ENCODE measurements at regions not wholly inside any gene's neighbourhood (a gene's known extent, or its start where the extent isn't known, plus 50 kb on each side); places are given as distances from the start of the nearest gene placed in this dataset.

- H3K4me3 ChIP-seq (ENCODE audit: low read length in 2 of 2) = no peak overlapping the region
- no peaks in the 10 kb centered on the region for H3K36me3 ChIP-seq (ENCODE audit: control insufficient read depth in 2 of 2, insufficient read depth in 2 of 2, low read length in 2 of 2)
- peaks cover 0 to 3% of the 10 kb centered on the region in 2 donors for H3K9me3 ChIP-seq (ENCODE audit: control insufficient read depth in 2 of 2, low read length in 2 of 2)
- no peaks in the 10 kb centered on the region for H3K27me3 ChIP-seq (ENCODE audit: control insufficient read depth in 1 of 2, insufficient read depth in 2 of 2, low read length in 2 of 2)
- no peaks in the 10 kb centered on the region for H3K4me1 ChIP-seq (ENCODE audit: control insufficient read depth, insufficient read depth, low read length)
- no peak overlapping the region for H3K27ac ChIP-seq (ENCODE audit: low read length)
- no peak overlapping the region for H3K9ac ChIP-seq (ENCODE audit: low read length in 2 of 2)
Observed at GRCh38 chr15:95363646-95364045, 966.9 kb upstream of the NR2F2 start.

- H3K9ac ChIP-seq (ENCODE audit: low read length in 2 of 2) = no peak overlapping the region
- H3K4me3 ChIP-seq (ENCODE audit: low read length in 2 of 2) = no peak overlapping the region
- H3K27me3 ChIP-seq (ENCODE audit: control insufficient read depth in 1 of 2, insufficient read depth in 2 of 2, low read length in 2 of 2) = no peaks in the 10 kb centered on the region
- H3K27ac ChIP-seq (ENCODE audit: low read length) = no peak overlapping the region
- no peaks in the 10 kb centered on the region for H3K36me3 ChIP-seq (ENCODE audit: control insufficient read depth in 2 of 2, insufficient read depth in 2 of 2, low read length in 2 of 2)
- H3K9me3 ChIP-seq (ENCODE audit: control insufficient read depth in 2 of 2, low read length in 2 of 2) = peaks cover 0 to 3% of the 10 kb centered on the region in 2 donors
- no peaks in the 10 kb centered on the region for H3K4me1 ChIP-seq (ENCODE audit: control insufficient read depth, insufficient read depth, low read length)
Observed at GRCh38 chr15:95365511-95366107, 964.9 kb upstream of the NR2F2 start.

GRCh38 chr15:95368191-95368590 is 962.3 kb upstream of the NR2F2 start:
- Histone ChIP-seq H3K9me3 (ENCODE audit: control insufficient read depth in 2 of 2, low read length in 2 of 2) (no peaks in the 10 kb centered on the region), H3K36me3 (ENCODE audit: control insufficient read depth in 2 of 2, insufficient read depth in 2 of 2, low read length in 2 of 2) (no peaks in the 10 kb centered on the region), H3K27ac (ENCODE audit: low read length) (no peak overlapping the region), H3K27me3 (ENCODE audit: control insufficient read depth in 1 of 2, insufficient read depth in 2 of 2, low read length in 2 of 2) (no peaks in the 10 kb centered on the region), H3K4me1 (ENCODE audit: control insufficient read depth, insufficient read depth, low read length) (no peaks in the 10 kb centered on the region), H3K9ac (ENCODE audit: low read length in 2 of 2) (no peak overlapping the region), H3K4me3 (ENCODE audit: low read length in 2 of 2) (no peak overlapping the region)

GRCh38 chr15:95368755-95369601 is 961.5 kb upstream of the NR2F2 start:
- Histone ChIP-seq H3K36me3 (ENCODE audit: control insufficient read depth in 2 of 2, insufficient read depth in 2 of 2, low read length in 2 of 2) (no peaks in the 10 kb centered on the region), H3K27ac (ENCODE audit: low read length) (no peak overlapping the region), H3K27me3 (ENCODE audit: control insufficient read depth in 1 of 2, insufficient read depth in 2 of 2, low read length in 2 of 2) (no peaks in the 10 kb centered on the region), H3K4me1 (ENCODE audit: control insufficient read depth, insufficient read depth, low read length) (no peaks in the 10 kb centered on the region), H3K4me3 (ENCODE audit: low read length in 2 of 2) (no peak overlapping the region), H3K9ac (ENCODE audit: low read length in 2 of 2) (no peak overlapping the region), H3K9me3 (ENCODE audit: control insufficient read depth in 2 of 2, low read length in 2 of 2) (no peaks in the 10 kb centered on the region)

GRCh38 chr15:95370291-95370690 is 960.2 kb upstream of the NR2F2 start:
- Histone ChIP-seq H3K4me1 (ENCODE audit: control insufficient read depth, insufficient read depth, low read length) (no peaks in the 10 kb centered on the region), H3K9me3 (ENCODE audit: control insufficient read depth in 2 of 2, low read length in 2 of 2) (no peaks in the 10 kb centered on the region), H3K4me3 (ENCODE audit: low read length in 2 of 2) (no peak overlapping the region), H3K27ac (ENCODE audit: low read length) (no peak overlapping the region), H3K27me3 (ENCODE audit: control insufficient read depth in 1 of 2, insufficient read depth in 2 of 2, low read length in 2 of 2) (no peaks in the 10 kb centered on the region), H3K9ac (ENCODE audit: low read length in 2 of 2) (no peak overlapping the region), H3K36me3 (ENCODE audit: control insufficient read depth in 2 of 2, insufficient read depth in 2 of 2, low read length in 2 of 2) (no peaks in the 10 kb centered on the region)

GRCh38 chr15:95371664-95372063 is 958.8 kb upstream of the NR2F2 start:
- H3K36me3 ChIP-seq (ENCODE audit: control insufficient read depth in 2 of 2, insufficient read depth in 2 of 2, low read length in 2 of 2) = no peaks in the 10 kb centered on the region
- H3K27ac ChIP-seq (ENCODE audit: low read length) = no peak overlapping the region
- no peaks in the 10 kb centered on the region for H3K4me1 ChIP-seq (ENCODE audit: control insufficient read depth, insufficient read depth, low read length)
- H3K9me3 ChIP-seq (ENCODE audit: control insufficient read depth in 2 of 2, low read length in 2 of 2) = no peaks in the 10 kb centered on the region
- H3K27me3 ChIP-seq (ENCODE audit: control insufficient read depth in 1 of 2, insufficient read depth in 2 of 2, low read length in 2 of 2) = no peaks in the 10 kb centered on the region
- no peak overlapping the region for H3K4me3 ChIP-seq (ENCODE audit: low read length in 2 of 2)
- no peak overlapping the region for H3K9ac ChIP-seq (ENCODE audit: low read length in 2 of 2)

GRCh38 chr15:95375281-95375680 is 955.2 kb upstream of the NR2F2 start:
- no peaks in the 10 kb centered on the region for H3K36me3 ChIP-seq (ENCODE audit: control insufficient read depth in 2 of 2, insufficient read depth in 2 of 2, low read length in 2 of 2)
- no peaks in the 10 kb centered on the region for H3K4me1 ChIP-seq (ENCODE audit: control insufficient read depth, insufficient read depth, low read length)
- no peak overlapping the region for H3K4me3 ChIP-seq (ENCODE audit: low read length in 2 of 2)
- no peaks in the 10 kb centered on the region for H3K27me3 ChIP-seq (ENCODE audit: control insufficient read depth in 1 of 2, insufficient read depth in 2 of 2, low read length in 2 of 2)
- no peak overlapping the region for H3K9ac ChIP-seq (ENCODE audit: low read length in 2 of 2)
- H3K9me3 ChIP-seq (ENCODE audit: control insufficient read depth in 2 of 2, low read length in 2 of 2) = no peaks in the 10 kb centered on the region
- H3K27ac ChIP-seq (ENCODE audit: low read length) = no peak overlapping the region

GRCh38 chr15:95377258-95377852 is 953.1 kb upstream of the NR2F2 start:
- Histone ChIP-seq H3K4me3 (ENCODE audit: low read length in 2 of 2) (no peak overlapping the region), H3K4me1 (ENCODE audit: control insufficient read depth, insufficient read depth, low read length) (no peaks in the 10 kb centered on the region), H3K36me3 (ENCODE audit: control insufficient read depth in 2 of 2, insufficient read depth in 2 of 2, low read length in 2 of 2) (no peaks in the 10 kb centered on the region), H3K27ac (ENCODE audit: low read length) (no peak overlapping the region), H3K9ac (ENCODE audit: low read length in 2 of 2) (no peak overlapping the region), H3K27me3 (ENCODE audit: control insufficient read depth in 1 of 2, insufficient read depth in 2 of 2, low read length in 2 of 2) (no peaks in the 10 kb centered on the region), H3K9me3 (ENCODE audit: control insufficient read depth in 2 of 2, low read length in 2 of 2) (no peaks in the 10 kb centered on the region)

GRCh38 chr15:95394186-95395067 is 936.1 kb upstream of the NR2F2 start:
- Histone ChIP-seq H3K4me1 (ENCODE audit: control insufficient read depth, insufficient read depth, low read length) (no peaks in the 10 kb centered on the region), H3K9me3 (ENCODE audit: control insufficient read depth in 2 of 2, low read length in 2 of 2) (no peaks in the 10 kb centered on the region), H3K9ac (ENCODE audit: low read length in 2 of 2) (no peak overlapping the region), H3K27ac (ENCODE audit: low read length) (no peak overlapping the region), H3K4me3 (ENCODE audit: low read length in 2 of 2) (peak overlapping the region; percentile 2 to 40), H3K27me3 (ENCODE audit: control insufficient read depth in 1 of 2, insufficient read depth in 2 of 2, low read length in 2 of 2) (no peaks in the 10 kb centered on the region), H3K36me3 (ENCODE audit: control insufficient read depth in 2 of 2, insufficient read depth in 2 of 2, low read length in 2 of 2) (no peaks in the 10 kb centered on the region)

- no peaks in the 10 kb centered on the region for H3K4me1 ChIP-seq (ENCODE audit: control insufficient read depth, insufficient read depth, low read length)
- no peak overlapping the region for H3K4me3 ChIP-seq (ENCODE audit: low read length in 2 of 2)
- H3K27me3 ChIP-seq (ENCODE audit: control insufficient read depth in 1 of 2, insufficient read depth in 2 of 2, low read length in 2 of 2) = no peaks in the 10 kb centered on the region
- no peak overlapping the region for H3K27ac ChIP-seq (ENCODE audit: low read length)
- H3K9me3 ChIP-seq (ENCODE audit: control insufficient read depth in 2 of 2, low read length in 2 of 2) = no peaks in the 10 kb centered on the region
- no peaks in the 10 kb centered on the region for H3K36me3 ChIP-seq (ENCODE audit: control insufficient read depth in 2 of 2, insufficient read depth in 2 of 2, low read length in 2 of 2)
- no peak overlapping the region for H3K9ac ChIP-seq (ENCODE audit: low read length in 2 of 2)
Observed at GRCh38 chr15:95400428-95400827, 930.1 kb upstream of the NR2F2 start.
